Ishikawa (cell line): ENCODE measurements at regions not wholly inside any gene's neighbourhood (a gene's known extent, or its start where the extent isn't known, plus 50 kb on each side); places are given as distances from the start of the nearest gene placed in this dataset.

Source experiments
- CEBPB ChIP-seq: IDR thresholded peaks from 2 replicates; pipeline ENCODE4 v1.6.1; 2012
- CREB1 ChIP-seq: IDR thresholded peaks from 2 replicates; pipeline ENCODE4 v1.6.1; 2012; ENCODE audit warnings: low read depth
- EGR1 ChIP-seq: IDR thresholded peaks from 2 replicates; pipeline ENCODE4 v1.6.1; 2012
- EP300 ChIP-seq: IDR thresholded peaks from 2 replicates; pipeline ENCODE4 v1.6.1; 2012; ENCODE audit warnings: borderline replicate concordance
- FOXM1 ChIP-seq: IDR thresholded peaks from 2 replicates; pipeline ENCODE4 v1.6.1; 2012; ENCODE audit warnings: low read depth, borderline replicate concordance
- NFIC ChIP-seq: IDR thresholded peaks from 2 replicates; pipeline ENCODE4 v1.6.1; 2012
- RAD21 ChIP-seq: IDR thresholded peaks from 2 replicates; pipeline ENCODE4 v1.6.1; 2012; ENCODE audit warnings: low read depth
- TAF1 ChIP-seq: IDR thresholded peaks from 2 replicates; pipeline ENCODE4 v1.6.1; 2012; ENCODE audit warnings: low read depth, mild to moderate bottlenecking
- TCF12 ChIP-seq: IDR thresholded peaks from 2 replicates; pipeline ENCODE4 v1.6.1; 2012; ENCODE audit warnings: low read depth
- TEAD4 ChIP-seq: IDR thresholded peaks from 2 replicates; pipeline ENCODE4 v1.6.1; 2012
- YY1 ChIP-seq: IDR thresholded peaks from 2 replicates; pipeline ENCODE4 v1.6.1; 2012; ENCODE audit warnings: low read depth
- ZBTB7A ChIP-seq: IDR thresholded peaks from 2 replicates; pipeline ENCODE4 v1.6.1; 2012; ENCODE audit warnings: low read depth
- TF ChIP-seq, protein P1 (sequence below): IDR thresholded peaks from 2 replicates; pipeline ENCODE4 v1.6.1; 2012
- TF ChIP-seq, protein P2 (sequence below): IDR thresholded peaks from 2 replicates; pipeline ENCODE4 v1.6.1; 2012; ENCODE audit warnings: low read depth, mild to moderate bottlenecking
- TF ChIP-seq, protein P3 (sequence below): IDR thresholded peaks from 2 replicates; pipeline ENCODE4 v1.6.1; 2012

DNA sequence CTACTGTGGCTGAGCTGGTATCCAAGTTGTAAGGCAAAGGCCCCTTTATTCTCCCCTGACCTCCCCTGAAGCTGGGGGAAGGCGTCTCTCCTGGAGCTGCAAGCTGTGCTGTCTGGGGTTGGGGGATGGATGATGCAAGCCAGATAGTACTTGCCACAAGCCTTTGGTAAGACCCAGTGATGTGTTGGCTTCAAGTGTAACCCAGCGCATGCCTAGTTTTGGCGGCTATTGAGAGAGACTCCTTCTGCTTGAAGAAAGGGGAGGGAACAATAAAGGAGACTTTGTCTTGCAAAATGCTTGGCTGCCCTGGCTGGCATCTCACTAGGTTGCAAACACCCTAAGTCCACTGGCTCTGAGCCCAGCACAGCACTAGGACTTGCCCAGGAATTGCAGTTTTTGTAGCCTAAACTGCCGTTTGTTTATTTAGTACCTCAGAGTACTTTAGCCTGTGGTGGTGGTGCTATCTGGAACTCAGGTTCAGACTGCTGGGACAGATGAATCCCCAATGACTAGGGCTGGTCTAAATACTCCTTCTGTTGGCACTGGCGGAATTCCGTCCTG is 108.2 kb downstream of the TNFSF13B start:
- TF ChIP-seq YY1 (no peak), NFIC (no peak), RAD21 (no peak), TEAD4 (no peak), FOXM1 (no peak), ZBTB7A (no peak), TCF12 (no peak), CEBPB (no peak), EP300 (no peak), EGR1 (no peak), CREB1 (no peak)
- TF ChIP-seq, protein P1, sequence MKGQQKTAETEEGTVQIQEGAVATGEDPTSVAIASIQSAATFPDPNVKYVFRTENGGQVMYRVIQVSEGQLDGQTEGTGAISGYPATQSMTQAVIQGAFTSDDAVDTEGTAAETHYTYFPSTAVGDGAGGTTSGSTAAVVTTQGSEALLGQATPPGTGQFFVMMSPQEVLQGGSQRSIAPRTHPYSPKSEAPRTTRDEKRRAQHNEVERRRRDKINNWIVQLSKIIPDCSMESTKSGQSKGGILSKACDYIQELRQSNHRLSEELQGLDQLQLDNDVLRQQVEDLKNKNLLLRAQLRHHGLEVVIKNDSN, result no peak
- TF ChIP-seq, protein P2, sequence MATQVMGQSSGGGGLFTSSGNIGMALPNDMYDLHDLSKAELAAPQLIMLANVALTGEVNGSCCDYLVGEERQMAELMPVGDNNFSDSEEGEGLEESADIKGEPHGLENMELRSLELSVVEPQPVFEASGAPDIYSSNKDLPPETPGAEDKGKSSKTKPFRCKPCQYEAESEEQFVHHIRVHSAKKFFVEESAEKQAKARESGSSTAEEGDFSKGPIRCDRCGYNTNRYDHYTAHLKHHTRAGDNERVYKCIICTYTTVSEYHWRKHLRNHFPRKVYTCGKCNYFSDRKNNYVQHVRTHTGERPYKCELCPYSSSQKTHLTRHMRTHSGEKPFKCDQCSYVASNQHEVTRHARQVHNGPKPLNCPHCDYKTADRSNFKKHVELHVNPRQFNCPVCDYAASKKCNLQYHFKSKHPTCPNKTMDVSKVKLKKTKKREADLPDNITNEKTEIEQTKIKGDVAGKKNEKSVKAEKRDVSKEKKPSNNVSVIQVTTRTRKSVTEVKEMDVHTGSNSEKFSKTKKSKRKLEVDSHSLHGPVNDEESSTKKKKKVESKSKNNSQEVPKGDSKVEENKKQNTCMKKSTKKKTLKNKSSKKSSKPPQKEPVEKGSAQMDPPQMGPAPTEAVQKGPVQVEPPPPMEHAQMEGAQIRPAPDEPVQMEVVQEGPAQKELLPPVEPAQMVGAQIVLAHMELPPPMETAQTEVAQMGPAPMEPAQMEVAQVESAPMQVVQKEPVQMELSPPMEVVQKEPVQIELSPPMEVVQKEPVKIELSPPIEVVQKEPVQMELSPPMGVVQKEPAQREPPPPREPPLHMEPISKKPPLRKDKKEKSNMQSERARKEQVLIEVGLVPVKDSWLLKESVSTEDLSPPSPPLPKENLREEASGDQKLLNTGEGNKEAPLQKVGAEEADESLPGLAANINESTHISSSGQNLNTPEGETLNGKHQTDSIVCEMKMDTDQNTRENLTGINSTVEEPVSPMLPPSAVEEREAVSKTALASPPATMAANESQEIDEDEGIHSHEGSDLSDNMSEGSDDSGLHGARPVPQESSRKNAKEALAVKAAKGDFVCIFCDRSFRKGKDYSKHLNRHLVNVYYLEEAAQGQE, result no peak
- TF ChIP-seq, protein P3, sequence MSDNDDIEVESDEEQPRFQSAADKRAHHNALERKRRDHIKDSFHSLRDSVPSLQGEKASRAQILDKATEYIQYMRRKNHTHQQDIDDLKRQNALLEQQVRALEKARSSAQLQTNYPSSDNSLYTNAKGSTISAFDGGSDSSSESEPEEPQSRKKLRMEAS, result no peak

DNA sequence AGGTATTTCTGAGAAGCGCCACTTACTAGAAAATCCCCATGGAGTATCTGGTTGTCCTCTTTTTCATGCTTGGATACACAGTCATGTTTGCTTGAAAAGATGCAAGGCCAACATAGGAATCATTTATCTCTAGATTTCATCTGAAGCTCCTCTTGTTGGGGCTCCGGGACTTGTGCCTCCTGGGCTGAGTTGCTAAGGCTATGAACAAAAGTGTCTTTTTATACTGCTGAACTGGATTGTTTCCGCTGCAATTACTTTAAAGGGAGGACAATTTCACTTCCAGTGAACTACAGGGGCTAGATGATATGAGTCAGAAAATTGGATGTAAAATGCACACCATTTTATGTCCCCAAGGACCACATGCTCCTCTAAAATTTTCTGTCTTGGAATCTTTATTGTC is 114.1 kb downstream of the TNFSF13B start:
- no peak for TF ChIP-seq CREB1

DNA sequence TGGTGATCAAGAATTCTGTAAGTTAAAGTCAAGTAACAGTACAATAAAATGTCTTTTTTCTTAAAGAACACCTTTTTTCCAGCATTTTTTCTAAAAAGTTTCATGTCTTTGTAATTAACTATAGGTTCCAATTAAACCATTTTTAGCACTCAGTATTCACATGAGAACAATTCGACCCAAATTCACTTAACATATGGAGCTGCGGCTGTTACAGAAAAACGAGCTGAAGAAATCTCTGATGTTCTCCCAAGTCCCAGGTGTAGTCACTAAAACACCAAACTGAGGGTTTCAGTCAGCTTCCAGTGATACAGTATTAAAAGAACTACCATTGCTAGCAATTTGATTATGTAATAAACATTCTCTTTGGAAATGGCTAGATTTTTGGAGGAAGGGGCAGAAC is 117.6 kb downstream of the TNFSF13B start:
- TF ChIP-seq EP300, result no peak
- no peak for TF ChIP-seq NFIC
- TF ChIP-seq TAF1, result no peak
- TF ChIP-seq, protein P2, result no peak
- no peak for TF ChIP-seq RAD21
- TF ChIP-seq FOXM1, result no peak
- TF ChIP-seq, protein P3, result no peak
- no peak for TF ChIP-seq CEBPB
- TF ChIP-seq EGR1, result no peak
- no peak for TF ChIP-seq TEAD4
- no peak for TF ChIP-seq TCF12
- TF ChIP-seq, protein P1, result no peak
- no peak for TF ChIP-seq CREB1
- TF ChIP-seq YY1, result no peak
- no peak for TF ChIP-seq ZBTB7A

DNA sequence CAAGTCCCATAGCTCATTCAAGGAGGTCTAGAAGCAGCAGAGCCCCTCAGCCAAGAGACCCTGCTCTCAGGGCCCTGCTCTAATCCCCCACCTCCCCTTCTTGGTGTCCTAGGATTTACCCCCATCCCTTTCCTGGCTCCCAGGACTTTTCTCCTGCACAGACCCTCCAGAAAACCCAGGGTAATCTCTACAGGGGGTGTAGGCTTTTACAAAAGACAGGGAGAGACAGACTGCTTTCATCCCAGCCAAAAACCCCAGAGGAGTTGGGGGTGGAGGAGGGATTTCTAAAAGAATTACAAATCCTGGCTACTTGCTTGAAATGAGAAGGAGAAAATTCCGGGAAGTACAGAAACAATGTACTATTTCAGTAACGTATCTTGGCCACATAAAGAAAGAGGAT is 133.3 kb downstream of the TNFSF13B start:
- TF ChIP-seq, protein P2, result no peak
- TF ChIP-seq TAF1 (no peak), ZBTB7A (no peak), RAD21 (no peak), TEAD4 (no peak), TCF12 (no peak), EP300 (no peak), CREB1 (no peak), FOXM1 (no peak), YY1 (no peak)
- TF ChIP-seq, protein P3, result no peak
- TF ChIP-seq, protein P1, result no peak
